Mesothelial cell of epicardium (in vitro differentiated cells): ENCODE measurements at regions not wholly inside any gene's neighbourhood (a gene's known extent, or its start where the extent isn't known, plus 50 kb on each side); places are given as distances from the start of the nearest gene placed in this dataset.
"Not testable (repeated sequence)": the region's sequence is repeated elsewhere in the genome, so short reads cannot be mapped to it uniquely, and the experiment has no call there.

Source experiments
- DNase-seq, 2 experiments: peaks; one replicate each; pipeline ENCODE4 v3.0.0; 2021; ENCODE audit warnings: low spot score in 2 of 2; ENCODE audit not compliant: unreplicated experiment in 2 of 2
- H3K27ac Mint-ChIP-seq: 2 replicates; pipeline ENCODE4 v1.8.0; 2021; ENCODE audit warnings: mixed read lengths
- H3K27me3 Mint-ChIP-seq: 2 replicates; pipeline ENCODE4 v1.8.0; 2021; ENCODE audit warnings: low read depth, mixed read lengths
- H3K36me3 Mint-ChIP-seq: 2 replicates; pipeline ENCODE4 v1.8.0; 2021; ENCODE audit warnings: mixed read lengths
- H3K4me1 Mint-ChIP-seq: 2 replicates; pipeline ENCODE4 v1.8.0; 2021; ENCODE audit warnings: mixed read lengths
- H3K4me3 Mint-ChIP-seq: 2 replicates; pipeline ENCODE4 v1.8.0; 2021; ENCODE audit warnings: mild to moderate bottlenecking, moderate library complexity, mixed read lengths
- H3K9me3 Mint-ChIP-seq: 2 replicates; pipeline ENCODE4 v1.8.0; 2021; ENCODE audit warnings: mixed read lengths
- CTCF ChIP-seq: fragments of 200-600 bp; sonication (generic); IDR thresholded peaks from one replicate; pipeline ENCODE4 v1.5.0; 2021; ENCODE audit warnings: antibody characterized with exemption; ENCODE audit not compliant: unreplicated experiment

GRCh38 chr5:107005161-107005560 lies 665.6 kb downstream of the EFNA5 start:
- H3K4me1 Mint-ChIP-seq = peaks cover 17% of the 10 kb centered on the region
- no peaks in the 10 kb centered on the region for H3K36me3 Mint-ChIP-seq
- no peak overlapping the region for H3K4me3 Mint-ChIP-seq
- no peak for TF ChIP-seq CTCF
- no peaks in the 10 kb centered on the region for H3K27me3 Mint-ChIP-seq
- no peak for DNase-seq
- no peaks in the 10 kb centered on the region for H3K9me3 Mint-ChIP-seq
- peak overlapping the region; percentile 30 for H3K27ac Mint-ChIP-seq

GRCh38 chr5:107002115-107002514 lies 668.6 kb downstream of the EFNA5 start:
- no peak overlapping the region for H3K4me3 Mint-ChIP-seq
- H3K27ac Mint-ChIP-seq = no peak overlapping the region
- no peaks in the 10 kb centered on the region for H3K27me3 Mint-ChIP-seq
- TF ChIP-seq CTCF = no peak
- no peak for DNase-seq
- H3K9me3 Mint-ChIP-seq = peaks cover 22% of the 10 kb centered on the region
- H3K4me1 Mint-ChIP-seq = peaks cover 17% of the 10 kb centered on the region
- H3K36me3 Mint-ChIP-seq = peaks cover 18% of the 10 kb centered on the region

- peaks cover 18% of the 10 kb centered on the region for H3K36me3 Mint-ChIP-seq
- H3K27me3 Mint-ChIP-seq, H3K27ac Mint-ChIP-seq, H3K4me3 Mint-ChIP-seq, DNase-seq, H3K4me1 Mint-ChIP-seq: not testable (repeated sequence)
- H3K9me3 Mint-ChIP-seq = peaks cover 38% of the 10 kb centered on the region
Measured at GRCh38 chr5:106999506-106999905, 671.2 kb downstream of the EFNA5 start.

- TF ChIP-seq CTCF = no peak
Measured at GRCh38 chr5:106986006-106986405, 684.7 kb downstream of the EFNA5 start.

GRCh38 chr5:106985174-106985573 lies 685.6 kb downstream of the EFNA5 start:
- no peak for TF ChIP-seq CTCF
- H3K9me3 Mint-ChIP-seq = no peaks in the 10 kb centered on the region
- no peak for DNase-seq
- H3K4me3 Mint-ChIP-seq = no peak overlapping the region
- no peaks in the 10 kb centered on the region for H3K36me3 Mint-ChIP-seq
- peaks cover 12% of the 10 kb centered on the region for H3K27me3 Mint-ChIP-seq
- peaks cover 7% of the 10 kb centered on the region for H3K4me1 Mint-ChIP-seq
- no peak overlapping the region for H3K27ac Mint-ChIP-seq

More at GRCh38 chr5:106986006-106986405, 684.7 kb downstream of the EFNA5 start:
- DNase-seq = no peak
- no peak overlapping the region for H3K27ac Mint-ChIP-seq
- no peaks in the 10 kb centered on the region for H3K9me3 Mint-ChIP-seq
- H3K27me3 Mint-ChIP-seq = peaks cover 4% of the 10 kb centered on the region
- H3K36me3 Mint-ChIP-seq = no peaks in the 10 kb centered on the region
- H3K4me3 Mint-ChIP-seq = no peak overlapping the region
- peaks cover 7% of the 10 kb centered on the region for H3K4me1 Mint-ChIP-seq

- DNase-seq, H3K4me3 Mint-ChIP-seq, H3K27ac Mint-ChIP-seq, H3K36me3 Mint-ChIP-seq, H3K9me3 Mint-ChIP-seq: not testable (repeated sequence)
- H3K27me3 Mint-ChIP-seq = peaks cover 31% of the 10 kb centered on the region
- H3K4me1 Mint-ChIP-seq = peaks cover 20% of the 10 kb centered on the region
Measured at GRCh38 chr5:106979178-106979577, 691.6 kb downstream of the EFNA5 start.

- H3K27me3 Mint-ChIP-seq = peaks cover 31% of the 10 kb centered on the region
- H3K9me3 Mint-ChIP-seq, DNase-seq, H3K4me3 Mint-ChIP-seq, H3K27ac Mint-ChIP-seq, H3K36me3 Mint-ChIP-seq: not testable (repeated sequence)
- H3K4me1 Mint-ChIP-seq = peaks cover 25% of the 10 kb centered on the region
Measured at GRCh38 chr5:106978582-106979165, 692.1 kb downstream of the EFNA5 start.
